Right atrium auricular region (tissue), 2 donors: ENCODE measurements at regions not wholly inside any gene's neighbourhood (a gene's known extent, or its start where the extent isn't known, plus 50 kb on each side); places are given as distances from the start of the nearest gene placed in this dataset.

ENCODE experiments used
- DNase-seq: peaks from one replicate; pipeline ENCODE4 v3.0.0-alpha.2; 2019; ENCODE audit warnings: low spot score
- H3K27ac ChIP-seq, 2 donors: fragments of 200-600 bp; sonication (generic); 1 replicate in 1 of 2; 2 replicates in 1 of 2; pipeline ENCODE4 v1.5.1; 2016 to 2019
- H3K27me3 ChIP-seq, 2 donors: fragments of 200-600 bp; sonication (generic); one replicate each; pipeline versions ENCODE4 v1.5.1 to v1.6.0; 2017 to 2019
- H3K36me3 ChIP-seq: fragments of 200-600 bp; sonication (generic); one replicate; pipeline ENCODE4 v1.5.1; 2016
- H3K4me1 ChIP-seq, 2 donors: fragments of 200-600 bp; sonication (generic); one replicate each; pipeline versions ENCODE4 v1.5.1 to v1.6.0; 2017 to 2019
- H3K4me3 ChIP-seq, 2 donors: fragments of 200-600 bp; sonication (generic); 1 replicate in 1 of 2; 2 replicates in 1 of 2; pipeline ENCODE4 v1.5.1; 2017 to 2019; ENCODE audit warnings: mild to moderate bottlenecking in 1 of 2, moderate library complexity in 1 of 2
- H3K9me3 ChIP-seq, 2 donors: fragments of 200-600 bp; sonication (generic); one replicate each; pipeline ENCODE4 v1.5.1; 2019
- TF ChIP-seq, protein P1 (sequence below), 2 donors: fragments of 200-600 bp; sonication (generic); IDR thresholded peaks; one replicate each; pipeline ENCODE4 v1.5.1; 2019; ENCODE audit warnings: antibody characterized with exemption in 2 of 2

DNA sequence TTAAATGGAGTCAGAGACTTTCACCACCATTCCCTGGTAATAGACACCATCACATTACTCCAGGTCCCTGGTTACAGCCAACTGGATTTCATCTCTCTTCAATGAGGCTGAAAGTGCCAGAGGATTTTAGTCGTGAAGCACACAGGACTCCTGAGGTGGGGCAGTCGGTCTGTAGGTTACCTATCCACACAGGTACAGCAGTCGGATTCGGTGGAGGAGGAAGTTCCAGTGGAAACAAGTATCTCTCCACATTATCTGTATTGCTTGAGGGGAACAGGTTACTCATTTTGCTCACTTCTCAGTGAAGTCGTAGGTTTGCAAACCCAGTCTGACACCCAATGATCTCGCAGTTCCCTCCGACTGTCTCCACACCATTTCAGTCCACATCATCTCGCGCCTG is 82.3 kb upstream of the TMEM45B start:
- H3K4me1 ChIP-seq, result no peaks in the 10 kb centered on the region
- no peak overlapping the region for H3K4me3 ChIP-seq
- no peaks in the 10 kb centered on the region for H3K36me3 ChIP-seq
- no peaks in the 10 kb centered on the region for H3K9me3 ChIP-seq
- H3K27ac ChIP-seq, result no peak overlapping the region
- H3K27me3 ChIP-seq, result no peaks in the 10 kb centered on the region
- no peak for DNase-seq
- TF ChIP-seq, protein P1, sequence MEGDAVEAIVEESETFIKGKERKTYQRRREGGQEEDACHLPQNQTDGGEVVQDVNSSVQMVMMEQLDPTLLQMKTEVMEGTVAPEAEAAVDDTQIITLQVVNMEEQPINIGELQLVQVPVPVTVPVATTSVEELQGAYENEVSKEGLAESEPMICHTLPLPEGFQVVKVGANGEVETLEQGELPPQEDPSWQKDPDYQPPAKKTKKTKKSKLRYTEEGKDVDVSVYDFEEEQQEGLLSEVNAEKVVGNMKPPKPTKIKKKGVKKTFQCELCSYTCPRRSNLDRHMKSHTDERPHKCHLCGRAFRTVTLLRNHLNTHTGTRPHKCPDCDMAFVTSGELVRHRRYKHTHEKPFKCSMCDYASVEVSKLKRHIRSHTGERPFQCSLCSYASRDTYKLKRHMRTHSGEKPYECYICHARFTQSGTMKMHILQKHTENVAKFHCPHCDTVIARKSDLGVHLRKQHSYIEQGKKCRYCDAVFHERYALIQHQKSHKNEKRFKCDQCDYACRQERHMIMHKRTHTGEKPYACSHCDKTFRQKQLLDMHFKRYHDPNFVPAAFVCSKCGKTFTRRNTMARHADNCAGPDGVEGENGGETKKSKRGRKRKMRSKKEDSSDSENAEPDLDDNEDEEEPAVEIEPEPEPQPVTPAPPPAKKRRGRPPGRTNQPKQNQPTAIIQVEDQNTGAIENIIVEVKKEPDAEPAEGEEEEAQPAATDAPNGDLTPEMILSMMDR (IDR thresholded peaks at IDR 0.05), result no peak

DNA sequence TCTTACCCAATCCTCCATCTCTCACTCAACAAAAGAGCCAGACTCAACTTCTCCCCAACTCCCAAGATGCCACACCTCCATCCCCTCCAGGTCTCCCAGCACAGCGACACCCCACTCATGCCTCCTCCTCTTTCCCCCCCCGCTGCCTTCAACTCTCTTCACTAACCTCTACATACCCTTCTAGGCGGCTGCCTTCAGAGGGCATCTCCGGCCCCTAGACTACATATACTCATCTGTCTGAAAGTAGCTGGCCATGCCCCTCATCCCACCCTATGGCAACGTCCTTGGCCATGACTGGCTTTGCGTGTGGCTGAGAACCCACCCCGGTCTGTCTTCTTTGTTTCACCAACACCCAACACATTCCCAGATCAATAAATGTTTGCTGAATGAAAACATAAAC is 81.7 kb upstream of the TMEM45B start:
- H3K27me3 ChIP-seq, result no peaks in the 10 kb centered on the region
- H3K36me3 ChIP-seq, result no peaks in the 10 kb centered on the region
- H3K27ac ChIP-seq, result no peak overlapping the region
- H3K4me3 ChIP-seq, result no peak overlapping the region
- TF ChIP-seq, protein P1 (IDR thresholded peaks at IDR 0.05), result no peak
- H3K4me1 ChIP-seq, result no peaks in the 10 kb centered on the region
- no peaks in the 10 kb centered on the region for H3K9me3 ChIP-seq
- DNase-seq, result no peak

DNA sequence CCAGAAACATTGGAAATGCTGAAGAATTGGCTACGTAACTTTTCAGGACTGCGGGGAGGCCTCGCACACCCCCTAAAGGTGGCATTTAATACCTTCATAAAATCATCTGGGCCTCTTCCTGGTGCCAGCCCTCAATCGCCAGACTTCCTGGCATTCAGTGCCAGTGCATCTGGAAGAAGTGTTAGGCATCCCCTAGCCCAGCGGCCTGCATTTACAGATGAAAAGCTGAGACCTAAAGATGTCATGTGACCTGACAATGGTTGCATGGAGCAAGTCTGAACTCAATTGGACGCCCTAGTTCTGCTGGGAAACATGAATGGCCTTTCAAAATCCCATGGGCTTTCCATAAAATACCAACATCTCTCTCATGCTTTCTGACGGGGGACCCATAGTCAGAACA is 81.0 kb upstream of the TMEM45B start:
- no peak for DNase-seq
- Histone ChIP-seq H3K9me3 (no peaks in the 10 kb centered on the region), H3K4me1 (no peaks in the 10 kb centered on the region), H3K27me3 (no peaks in the 10 kb centered on the region), H3K36me3 (no peaks in the 10 kb centered on the region), H3K27ac (no peak overlapping the region), H3K4me3 (no peak overlapping the region)
- TF ChIP-seq, protein P1 (IDR thresholded peaks at IDR 0.05), result no peak

DNA sequence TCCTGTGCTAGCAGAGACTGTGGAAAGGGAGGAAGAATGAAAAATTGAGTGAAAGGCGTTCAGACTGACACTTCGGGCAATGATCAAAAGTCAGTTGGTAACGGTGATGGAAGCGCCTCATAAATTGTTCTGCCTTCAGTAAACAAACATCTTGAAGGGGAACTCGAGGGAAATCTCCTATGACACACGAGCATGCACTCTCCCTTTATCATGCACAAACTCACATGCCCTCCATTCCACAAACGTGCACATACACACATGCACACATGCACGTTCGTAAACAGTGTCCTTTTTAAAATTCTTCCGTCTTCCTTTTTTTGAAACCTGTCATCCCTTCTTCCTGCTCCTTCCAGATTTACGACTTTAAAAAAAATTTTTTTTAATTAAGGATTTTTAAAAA is 77.8 kb upstream of the TMEM45B start:
- Histone ChIP-seq H3K27me3 (no peaks in the 10 kb centered on the region), H3K27ac (no peak overlapping the region)
- TF ChIP-seq, protein P1 (IDR thresholded peaks at IDR 0.05), result no peak

GRCh38 chr11:129738242-129738641 is 77.4 kb upstream of the TMEM45B start:
- Histone ChIP-seq H3K36me3 (no peaks in the 10 kb centered on the region), H3K4me3 (no peak overlapping the region), H3K9me3 (no peaks in the 10 kb centered on the region), H3K27me3 (no peaks in the 10 kb centered on the region), H3K4me1 (no peaks in the 10 kb centered on the region), H3K27ac (no peak overlapping the region)
- no peak for DNase-seq
- TF ChIP-seq, protein P1 (IDR thresholded peaks at IDR 0.05), result no peak

More for the DNA sequence above, 77.8 kb upstream of the TMEM45B start:
- no peaks in the 10 kb centered on the region for H3K4me1 ChIP-seq
- no peak for DNase-seq
- no peak overlapping the region for H3K4me3 ChIP-seq
- H3K36me3 ChIP-seq, result no peaks in the 10 kb centered on the region
- H3K9me3 ChIP-seq, result no peaks in the 10 kb centered on the region

DNA sequence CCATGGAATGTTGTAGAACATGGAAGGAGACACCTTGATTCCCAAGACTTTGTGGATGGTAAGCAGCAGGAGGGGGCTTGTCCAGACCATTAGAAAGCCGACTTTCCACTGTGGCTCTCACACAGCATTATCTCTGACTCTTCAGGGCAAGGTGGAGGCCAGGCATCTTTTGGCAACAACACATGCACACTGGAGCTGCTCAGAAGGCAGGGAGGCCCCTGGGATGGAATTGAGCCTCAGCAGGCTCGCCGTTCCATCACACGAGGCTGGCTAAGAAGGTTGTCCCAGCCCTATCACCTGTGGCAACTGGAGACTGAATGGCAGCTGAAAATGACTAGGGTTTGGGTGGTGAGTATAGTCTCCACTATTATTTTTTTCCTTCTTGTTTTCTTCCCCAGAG is 76.3 kb upstream of the TMEM45B start:
- Histone ChIP-seq H3K4me3 (no peak overlapping the region), H3K4me1 (no peaks in the 10 kb centered on the region), H3K27ac (no peak overlapping the region), H3K36me3 (no peaks in the 10 kb centered on the region), H3K9me3 (no peaks in the 10 kb centered on the region), H3K27me3 (no peaks in the 10 kb centered on the region)
- no peak for DNase-seq
- TF ChIP-seq, protein P1 (IDR thresholded peaks at IDR 0.05), result no peak
